GM19025 (cell line): ENCODE measurements at regions not wholly inside any gene's neighbourhood (a gene's known extent, or its start where the extent isn't known, plus 50 kb on each side); places are given as distances from the start of the nearest gene placed in this dataset.
"Not testable (repeated sequence)": the region's sequence is repeated elsewhere in the genome, so short reads cannot be mapped to it uniquely, and the experiment has no call there.

Experiments used
- ATAC-seq: cut with Tn5 transposase; IDR thresholded peaks from one replicate; pipeline ENCODE4 v1.9.1; 2021; ENCODE audit warnings: mild to moderate bottlenecking, low read depth, moderate library complexity; ENCODE audit not compliant: unreplicated experiment

DNA sequence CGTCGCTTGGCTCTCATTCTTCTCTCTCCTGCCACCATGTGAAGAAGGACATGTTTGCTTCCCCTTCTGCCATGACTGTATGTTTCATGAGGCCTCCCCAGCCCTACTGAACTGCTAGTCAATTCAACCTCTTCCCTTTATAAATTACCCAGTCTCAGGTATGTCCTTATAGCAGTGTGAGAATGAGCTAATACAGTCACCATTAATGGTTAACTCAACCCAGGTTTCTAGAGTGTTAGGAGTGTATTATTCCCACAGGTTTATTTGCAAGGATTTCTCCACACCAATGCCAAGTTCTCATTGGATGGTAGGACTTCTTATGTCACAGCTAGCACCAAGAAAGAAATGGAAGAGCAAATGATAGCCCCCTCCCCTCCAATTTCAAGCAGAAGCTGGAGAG, 71.9 kb downstream of the DYNAP start:
- ATAC-seq, result no peak

DNA sequence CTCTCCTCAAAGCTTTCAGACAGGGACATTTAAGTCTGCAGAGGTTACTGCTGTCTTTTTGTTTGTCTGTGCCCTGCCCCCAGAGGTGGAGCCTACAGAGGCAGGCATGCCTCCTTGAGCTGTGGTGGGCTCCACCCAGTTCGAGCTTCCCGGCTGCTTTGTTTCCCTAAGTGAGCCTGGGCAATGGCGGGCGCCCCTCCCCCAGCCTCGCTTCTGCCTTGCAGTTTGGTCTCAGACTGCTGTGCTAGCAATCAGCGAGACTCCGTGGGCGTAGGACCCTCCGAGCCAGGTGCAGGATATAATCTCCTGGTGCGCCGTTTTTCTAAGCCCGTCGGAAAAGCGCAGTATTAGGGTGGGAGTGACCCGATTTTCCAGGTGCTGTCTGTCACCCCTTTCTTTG, 78.7 kb downstream of the DYNAP start:
- not testable (repeated sequence) for ATAC-seq

DNA sequence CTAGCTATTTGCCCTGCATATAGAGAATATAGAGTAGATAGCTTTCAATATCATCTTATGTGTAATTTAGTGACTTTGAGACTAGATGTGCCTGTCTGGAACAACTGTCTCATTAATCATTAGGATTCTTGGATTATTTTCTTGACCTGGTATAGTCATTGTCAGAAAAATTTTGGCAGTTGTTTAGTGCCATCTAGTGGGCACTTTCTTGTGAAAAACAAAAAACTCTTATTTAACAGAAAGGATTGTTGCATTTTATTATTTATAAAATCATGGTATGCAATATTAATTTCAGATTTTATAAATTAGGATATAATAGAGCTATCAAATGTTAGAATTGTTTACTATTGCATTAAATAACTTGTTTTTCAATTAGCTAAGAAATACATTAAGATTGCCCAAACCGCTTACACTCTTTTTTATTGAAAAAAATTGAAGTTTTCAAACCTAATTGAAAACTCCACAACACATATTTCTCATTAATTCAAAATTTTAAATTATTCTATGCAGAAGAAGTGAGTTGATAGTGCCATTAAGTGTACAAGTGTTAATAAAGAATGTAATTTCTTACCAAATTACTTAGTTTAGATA, 80.3 kb downstream of the DYNAP start:
- ATAC-seq, result no peak

DNA sequence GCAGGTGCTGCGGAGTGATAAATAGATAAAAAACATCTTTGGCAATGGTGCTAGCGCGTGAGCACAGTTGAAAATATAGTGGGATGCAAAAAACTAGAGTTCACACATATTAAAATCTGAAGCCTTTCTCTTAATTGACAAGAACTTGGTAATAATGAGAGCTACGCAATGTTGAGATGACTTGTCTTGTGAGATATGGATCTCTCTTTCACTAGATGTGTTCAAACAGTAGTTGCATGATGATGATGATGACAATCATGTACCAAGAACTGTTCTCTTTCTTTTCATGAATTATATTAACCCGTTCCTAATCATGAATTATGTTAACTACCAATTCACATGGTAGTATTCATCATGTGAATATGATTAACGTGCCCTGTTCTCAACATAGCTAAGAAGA, 81.1 kb downstream of the DYNAP start:
- no peak for ATAC-seq

DNA sequence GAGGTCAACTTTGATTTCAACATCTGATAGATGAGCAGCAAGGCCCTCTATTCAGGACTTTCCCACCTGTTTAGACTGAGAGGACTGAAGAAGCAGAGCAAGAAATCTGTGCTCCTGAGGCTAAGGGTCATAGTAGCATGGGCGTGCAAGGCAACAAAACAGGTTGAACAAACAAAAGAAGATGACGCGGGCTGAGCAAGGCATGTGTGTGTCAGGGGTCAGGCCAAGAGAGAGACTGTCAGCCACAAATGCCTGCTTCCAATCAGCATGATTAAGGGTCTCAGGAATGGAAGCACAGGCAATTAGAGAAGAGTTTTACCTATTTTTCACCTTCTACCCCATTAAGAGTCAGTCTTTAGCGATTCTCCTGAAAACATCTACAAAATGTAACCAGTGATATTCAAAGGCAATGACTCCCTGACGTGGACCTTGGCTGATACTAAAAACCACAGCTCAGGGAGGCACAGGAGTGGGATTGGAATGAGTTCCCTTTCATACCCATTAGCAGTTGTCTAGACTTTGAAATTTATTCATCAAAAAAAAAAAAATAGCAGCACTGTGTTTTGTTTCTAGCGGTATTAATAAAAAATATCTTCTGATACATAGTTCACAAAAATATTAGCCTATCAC, 81.9 kb downstream of the DYNAP start:
- no peak for ATAC-seq

DNA sequence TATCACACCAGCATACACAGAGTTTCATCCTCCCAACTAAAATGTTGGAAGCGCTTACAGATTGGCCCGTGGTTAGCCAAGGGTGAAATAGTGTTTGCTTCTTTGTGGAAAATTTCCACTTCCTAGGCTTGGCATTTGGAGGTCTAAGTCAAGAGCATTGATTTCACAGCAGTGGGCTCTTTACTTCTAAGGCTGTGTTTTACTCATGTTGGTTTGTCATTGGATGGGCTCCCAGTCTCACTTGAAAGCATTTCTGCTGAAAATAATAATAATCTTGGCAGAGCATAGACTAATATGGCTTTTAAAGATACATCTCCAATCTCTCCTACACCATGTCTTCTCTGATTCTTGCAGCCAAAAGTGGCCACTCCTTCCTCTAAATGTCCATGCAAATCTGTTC, 82.9 kb downstream of the DYNAP start:
- ATAC-seq, result no peak

DNA sequence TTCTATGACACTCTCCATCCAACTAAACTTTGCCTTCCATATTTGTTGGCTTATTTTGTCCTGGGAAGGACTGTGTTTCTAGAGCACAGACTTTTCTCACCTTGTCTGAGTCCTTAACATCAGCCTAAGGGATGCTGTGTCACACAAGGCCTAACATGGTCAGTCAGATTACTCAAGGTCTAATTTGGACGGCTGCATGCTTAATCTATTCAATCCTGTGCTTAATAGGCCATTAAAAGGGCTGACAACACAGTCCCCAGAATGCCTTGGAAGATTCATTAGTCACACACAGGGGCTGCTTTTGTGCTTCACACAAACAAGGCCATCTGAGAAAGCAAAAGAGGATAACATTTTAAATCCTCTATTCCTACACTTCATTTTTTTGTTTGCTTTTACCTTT, 84.0 kb downstream of the DYNAP start:
- no peak for ATAC-seq

DNA sequence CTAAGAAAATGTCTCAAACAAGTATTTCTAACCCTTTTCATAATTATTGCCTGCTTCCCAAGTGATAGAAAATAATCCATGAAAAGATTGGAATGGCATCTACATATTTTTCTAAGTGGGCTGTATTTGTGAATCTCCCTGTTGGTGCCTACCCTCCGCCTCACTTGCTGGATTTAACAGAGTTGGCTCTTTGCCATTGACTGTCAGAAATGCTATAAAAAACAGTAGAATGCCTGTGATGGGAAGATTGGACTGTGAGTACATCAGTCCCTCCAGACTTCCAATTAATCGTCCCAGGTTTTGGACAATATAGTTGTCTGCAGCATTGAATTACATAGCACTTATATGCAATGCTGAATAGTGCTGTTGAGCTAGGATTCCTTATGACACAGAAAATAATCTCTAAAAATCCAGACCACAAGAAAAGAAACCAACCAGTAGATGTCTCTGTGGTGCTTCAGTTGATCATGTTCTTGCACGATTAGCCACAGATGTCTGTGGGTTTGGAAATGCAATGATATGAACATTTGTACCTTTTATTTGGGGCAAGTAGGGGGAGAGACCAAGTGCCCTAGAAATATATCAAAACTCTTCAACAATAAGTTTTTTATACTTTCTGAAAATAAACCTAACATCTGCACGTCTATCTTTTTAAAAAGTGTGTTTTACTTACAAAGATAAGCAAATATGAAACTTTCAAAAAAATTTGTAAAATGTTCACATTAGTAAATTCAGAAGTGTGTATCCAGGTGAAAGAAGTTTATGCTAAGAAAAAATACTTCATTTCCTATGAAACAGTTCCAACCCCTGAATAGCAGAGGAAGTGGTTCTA, 88.5 kb downstream of the DYNAP start:
- ATAC-seq, result no peak

DNA sequence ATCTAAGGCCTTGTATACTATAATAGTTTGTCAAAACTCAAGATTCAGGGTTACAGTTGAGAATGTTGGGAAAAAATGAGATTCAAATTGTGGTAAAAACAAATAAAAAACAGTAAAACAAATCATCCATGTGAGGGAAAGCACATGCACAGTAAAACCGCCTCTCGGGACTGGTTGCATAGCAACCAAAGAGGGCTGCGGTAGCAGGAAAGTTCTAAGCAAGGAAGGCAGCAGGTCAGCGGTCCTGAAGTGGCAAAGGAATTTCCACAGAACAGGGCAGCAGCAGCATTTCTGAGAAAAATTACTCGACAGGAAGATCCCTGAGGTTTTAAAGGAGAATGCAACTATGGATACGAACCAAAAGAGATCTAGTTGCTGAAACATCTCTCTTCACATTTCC, 93.7 kb downstream of the DYNAP start:
- no peak for ATAC-seq

DNA sequence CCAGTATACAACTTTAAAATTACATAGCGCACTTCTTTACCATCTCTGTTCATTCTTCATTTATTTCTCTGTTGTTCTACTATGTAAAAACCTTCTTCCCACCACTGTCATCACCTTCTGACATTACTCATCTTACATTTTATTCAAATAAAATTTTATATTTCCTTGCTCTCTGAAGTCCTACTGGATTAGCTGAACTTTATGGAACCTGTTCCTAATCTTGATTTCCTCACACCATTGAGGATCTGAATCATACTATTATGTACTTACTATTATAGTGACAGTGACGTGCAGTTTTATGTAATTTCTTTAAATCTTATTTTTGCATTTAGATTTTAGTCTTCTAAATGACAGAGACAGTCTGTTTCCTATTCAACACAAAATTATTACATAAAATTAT, 98.3 kb downstream of the DYNAP start:
- no peak for ATAC-seq

DNA sequence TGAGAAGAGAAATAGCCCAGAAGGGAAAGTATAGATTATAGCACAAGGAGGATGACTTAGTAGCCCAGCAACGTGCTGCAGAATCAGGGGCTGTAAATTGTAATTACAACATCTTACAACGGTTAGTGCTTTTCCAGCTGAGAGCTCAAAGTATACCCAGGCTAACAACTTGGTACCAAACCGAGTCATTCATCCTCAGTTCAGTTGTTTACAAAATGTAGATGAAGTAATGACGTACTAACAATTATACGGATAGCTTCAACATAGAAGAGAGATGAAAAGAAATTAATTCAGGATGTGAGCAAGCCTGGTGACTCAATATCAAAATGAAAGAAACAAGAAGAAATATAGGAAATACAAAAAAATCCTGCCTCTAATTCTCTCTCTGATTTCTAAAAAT, 99.2 kb downstream of the DYNAP start:
- ATAC-seq, result no peak

DNA sequence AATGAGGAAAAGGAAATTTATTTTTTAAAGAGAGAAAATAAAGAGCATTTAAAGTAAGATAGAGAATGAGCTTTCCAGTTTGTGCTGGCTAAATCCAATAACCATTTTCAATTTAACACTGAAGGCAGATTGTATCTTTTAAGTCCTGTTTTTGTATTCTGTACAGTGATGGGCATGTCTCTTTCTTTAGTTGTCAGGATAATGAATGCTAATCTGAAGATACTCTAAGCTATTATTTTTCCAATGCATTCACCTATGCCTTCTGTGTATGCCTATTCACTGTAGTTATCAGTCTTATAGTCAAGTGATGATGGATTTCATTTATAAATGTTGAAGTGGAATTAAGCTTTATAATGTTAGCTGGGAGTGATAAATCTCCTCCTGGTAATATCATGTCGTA, 101.4 kb downstream of the DYNAP start:
- ATAC-seq, result no peak

DNA sequence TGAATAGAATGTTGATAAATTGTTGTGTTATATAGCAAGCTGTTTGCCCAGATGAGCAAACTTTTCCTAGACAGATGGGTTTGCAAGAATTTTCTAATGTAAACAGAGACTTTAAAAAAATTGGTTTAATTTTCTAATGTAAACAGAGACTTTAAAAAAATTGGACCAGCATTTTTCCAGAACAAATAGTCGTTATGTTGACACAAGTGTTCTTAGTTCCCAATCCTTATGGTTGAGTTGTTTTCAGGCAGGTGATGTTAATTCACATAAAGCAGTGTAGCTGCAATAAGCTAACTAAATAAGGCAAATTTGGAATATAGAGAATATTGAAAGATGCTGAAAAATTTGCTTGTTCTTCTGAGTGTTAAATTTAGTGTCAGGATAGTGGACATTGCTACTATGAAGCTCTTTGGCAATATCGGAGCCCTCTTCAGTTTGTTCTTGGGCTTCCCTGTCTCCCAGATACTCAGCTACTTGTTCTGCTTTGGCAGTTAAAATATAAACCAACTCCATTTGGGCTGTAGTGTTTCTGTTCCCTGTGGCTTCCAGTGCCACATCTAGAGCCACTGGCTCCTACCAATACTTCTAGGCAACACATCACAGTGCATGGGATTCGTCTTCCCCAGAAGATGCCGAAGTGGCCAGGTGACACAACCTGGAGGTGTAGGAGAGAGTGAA, 105.7 kb downstream of the DYNAP start:
- no peak for ATAC-seq

DNA sequence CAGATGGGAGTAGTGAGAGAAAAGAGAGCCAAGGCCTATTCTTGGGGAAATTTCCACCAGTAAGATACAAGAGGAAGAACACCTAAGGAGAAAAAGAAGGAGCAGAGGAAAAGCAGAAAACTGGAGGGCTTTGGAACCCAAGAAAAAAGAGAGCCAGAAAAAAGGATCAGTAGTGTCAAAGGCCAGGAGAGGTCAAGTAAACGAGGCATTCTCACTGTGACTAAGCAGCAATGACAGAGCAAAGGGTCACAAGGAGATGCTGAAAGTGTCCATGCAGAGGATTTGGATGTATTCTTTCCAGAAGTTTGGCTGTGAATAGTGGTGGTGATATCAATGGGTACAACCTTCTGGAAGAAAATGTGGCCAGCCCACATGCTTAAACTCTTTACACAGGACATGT, 109.5 kb downstream of the DYNAP start:
- no peak for ATAC-seq

DNA sequence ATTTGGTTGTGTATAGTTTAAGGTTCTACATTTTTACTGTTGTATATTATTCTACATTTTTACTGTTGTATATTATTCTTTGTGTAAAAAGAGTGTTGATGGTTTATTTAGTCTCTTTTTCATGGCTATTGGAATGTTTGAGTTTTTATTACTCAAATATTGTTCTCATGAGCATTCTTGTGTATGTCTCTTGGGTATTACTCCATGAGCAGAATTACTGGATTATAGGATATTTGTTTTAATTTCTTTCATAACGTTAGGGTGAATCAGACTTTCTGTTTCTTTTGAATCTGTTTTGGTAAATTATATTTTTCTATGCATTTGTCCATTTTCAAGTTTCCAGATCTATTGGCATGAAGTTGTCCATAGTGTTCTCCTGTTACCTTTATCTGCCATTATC, 111.6 kb downstream of the DYNAP start:
- ATAC-seq, result no peak

DNA sequence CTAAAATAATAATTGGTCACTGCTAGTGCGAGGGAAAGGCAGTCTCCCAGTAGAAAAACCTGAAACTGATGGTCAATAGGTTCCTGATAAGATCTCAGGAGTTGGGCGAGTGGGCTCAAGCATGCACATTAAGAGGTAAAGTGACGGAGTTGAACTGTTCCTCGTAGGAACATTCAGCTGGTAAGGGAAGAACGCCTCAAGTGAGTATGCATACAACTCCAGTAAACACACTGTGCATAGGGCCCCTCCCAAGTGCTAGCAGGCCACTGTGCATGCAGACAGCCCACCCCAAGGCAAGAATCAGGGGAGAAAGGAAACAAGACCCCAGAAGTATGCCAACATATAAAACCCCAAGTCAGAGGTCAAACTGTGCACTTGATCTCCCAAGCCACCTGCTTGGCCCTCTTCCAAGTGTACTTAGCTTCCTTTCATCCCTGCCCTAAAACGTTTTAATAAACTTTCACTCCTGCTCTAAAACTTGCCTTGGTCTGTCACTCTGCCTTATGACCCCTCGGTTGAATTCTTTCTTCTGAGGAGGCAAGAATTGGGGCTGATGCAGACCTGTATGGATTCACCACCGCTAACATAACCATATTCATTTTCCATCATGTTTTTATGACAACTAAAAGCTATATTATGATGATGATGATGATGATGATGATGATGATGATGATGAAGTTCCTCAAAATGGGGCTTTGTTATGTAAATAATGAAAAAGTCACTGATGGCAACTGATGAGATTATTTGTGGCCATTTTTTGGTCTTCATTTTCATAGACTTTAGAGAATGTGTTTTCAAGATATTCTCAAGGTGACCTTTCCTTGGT, 118.0 kb upstream of the RAB27B start:
- no peak for ATAC-seq

DNA sequence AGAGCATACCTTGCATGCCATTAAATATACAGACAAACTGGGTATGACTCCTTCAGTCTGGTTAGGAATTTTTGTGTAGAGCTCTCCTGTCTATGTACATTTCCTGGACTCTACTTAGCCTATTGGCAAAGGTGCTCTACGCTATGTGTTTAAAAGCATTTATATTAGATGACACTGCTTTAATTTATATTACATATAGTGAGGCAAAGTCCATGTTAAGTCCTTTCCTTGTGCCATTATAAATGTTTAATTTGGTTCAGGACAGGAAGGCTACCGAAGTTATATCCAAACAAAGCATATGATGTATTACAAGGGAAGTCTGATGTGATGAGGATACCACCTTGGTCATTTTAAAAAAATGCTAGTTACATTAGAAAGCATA, 117.4 kb upstream of the RAB27B start:
- no peak for ATAC-seq

DNA sequence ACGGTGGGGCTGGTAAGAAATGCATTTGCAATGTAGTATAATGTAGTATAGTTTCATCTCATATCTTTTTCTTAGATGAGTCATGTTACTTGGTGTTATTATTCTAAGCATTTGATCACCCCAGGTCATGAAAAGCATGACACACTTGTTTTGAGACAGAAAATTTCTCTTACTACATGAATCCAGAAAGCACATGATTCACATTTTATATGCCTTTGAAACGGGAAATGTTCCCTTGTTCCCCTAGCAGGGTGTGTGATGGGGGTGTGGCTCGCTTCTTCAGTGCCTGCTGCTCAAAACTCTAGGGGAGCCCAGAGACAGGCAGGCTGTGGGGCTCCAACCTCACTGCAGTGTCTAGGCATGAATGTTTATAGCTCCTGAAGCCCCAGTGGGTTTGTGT, 116.0 kb upstream of the RAB27B start:
- no peak for ATAC-seq

DNA sequence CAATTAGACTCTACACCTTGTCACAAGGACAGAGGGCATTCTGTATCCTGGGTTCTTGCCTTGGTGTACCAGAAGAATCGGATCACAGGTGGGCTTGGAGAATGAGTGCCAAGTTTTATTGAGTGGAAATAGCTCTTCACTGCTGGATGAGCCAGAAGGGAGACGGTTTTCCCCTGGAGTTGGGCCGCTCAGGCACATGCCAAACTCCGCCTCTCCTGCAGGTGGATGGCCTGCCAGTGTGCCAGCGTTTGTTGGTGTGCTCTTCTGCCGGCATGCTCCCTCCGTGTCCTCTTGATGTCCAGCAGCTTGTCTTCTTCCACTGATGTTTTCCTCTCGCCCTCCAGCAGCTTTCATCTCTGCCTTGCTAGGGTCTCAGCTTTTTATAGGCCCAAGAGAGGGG, 115.5 kb upstream of the RAB27B start:
- no peak for ATAC-seq

DNA sequence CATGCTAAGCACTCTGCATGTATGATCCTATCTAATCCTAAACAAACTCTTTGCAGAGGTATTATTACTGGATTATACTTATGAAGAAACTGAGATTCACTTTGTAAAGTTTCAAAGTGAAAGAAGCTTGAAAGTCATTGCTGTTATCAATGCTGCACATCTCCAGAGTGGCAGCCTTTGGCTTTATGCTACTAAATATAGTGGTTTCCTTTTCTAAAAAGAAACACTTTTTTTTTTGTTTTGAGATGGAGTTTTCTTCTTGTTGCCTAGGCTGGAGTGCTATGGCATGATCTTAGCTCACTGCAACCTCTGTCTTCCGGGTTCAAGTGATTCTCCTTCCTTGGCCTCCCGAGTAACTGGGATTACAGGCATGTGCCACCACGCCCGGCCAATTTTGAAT, 114.9 kb upstream of the RAB27B start:
- ATAC-seq, result no peak

DNA sequence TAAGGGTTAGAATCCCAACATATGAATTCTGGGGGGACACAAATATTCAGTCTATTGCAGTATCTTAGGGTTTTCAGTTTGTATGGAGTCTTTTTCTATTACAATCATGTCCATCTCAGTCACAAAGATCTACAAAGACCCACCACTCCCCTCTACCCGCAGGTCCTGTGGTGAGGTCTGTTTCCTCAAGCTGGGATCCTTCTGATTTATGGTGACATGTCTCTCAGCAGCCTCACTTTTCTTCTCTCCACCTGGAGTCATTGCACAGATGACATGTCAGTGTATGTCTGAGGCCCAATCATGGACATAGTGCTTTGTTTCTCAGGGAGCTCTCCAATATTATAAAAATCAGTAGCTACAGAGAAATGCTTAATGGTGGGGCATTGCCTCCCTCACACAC, 113.4 kb upstream of the RAB27B start:
- no peak for ATAC-seq
